ENCODE measurements at regions not wholly inside any gene's neighbourhood (a gene's known extent, or its start where the extent isn't known, plus 50 kb on each side); places are given as distances from the start of the nearest gene placed in this dataset.
A peak's percentile ranks its signal among the peaks of the same experiment; 100 is the strongest.
"Not testable (repeated sequence)": the region's sequence is repeated elsewhere in the genome, so short reads cannot be mapped to it uniquely, and the experiment has no call there.

DNA sequence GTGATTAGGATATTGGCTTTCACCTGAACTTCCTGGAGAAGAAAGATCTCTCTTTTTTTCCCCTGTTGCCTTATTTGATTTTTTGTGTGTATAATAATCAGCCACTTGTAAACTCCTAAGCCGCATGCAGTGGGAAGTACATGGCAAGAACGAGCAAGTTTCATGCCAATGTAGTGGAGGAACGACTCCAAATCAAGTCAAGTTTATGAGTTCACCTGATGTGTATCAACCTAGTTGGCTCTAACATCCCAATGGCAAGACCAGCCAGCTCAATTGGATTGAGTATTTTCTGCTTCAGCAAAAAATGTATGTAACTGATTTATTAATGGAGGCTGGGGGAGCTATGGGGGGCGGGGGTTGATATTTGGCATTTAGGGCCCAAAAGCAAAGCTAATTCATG is 65.5 kb upstream of the LYZL1 start:
- TF ChIP-seq POLR2A (IDR thresholded peaks at IDR 0.05): no peak
- TF ChIP-seq, protein P1, sequence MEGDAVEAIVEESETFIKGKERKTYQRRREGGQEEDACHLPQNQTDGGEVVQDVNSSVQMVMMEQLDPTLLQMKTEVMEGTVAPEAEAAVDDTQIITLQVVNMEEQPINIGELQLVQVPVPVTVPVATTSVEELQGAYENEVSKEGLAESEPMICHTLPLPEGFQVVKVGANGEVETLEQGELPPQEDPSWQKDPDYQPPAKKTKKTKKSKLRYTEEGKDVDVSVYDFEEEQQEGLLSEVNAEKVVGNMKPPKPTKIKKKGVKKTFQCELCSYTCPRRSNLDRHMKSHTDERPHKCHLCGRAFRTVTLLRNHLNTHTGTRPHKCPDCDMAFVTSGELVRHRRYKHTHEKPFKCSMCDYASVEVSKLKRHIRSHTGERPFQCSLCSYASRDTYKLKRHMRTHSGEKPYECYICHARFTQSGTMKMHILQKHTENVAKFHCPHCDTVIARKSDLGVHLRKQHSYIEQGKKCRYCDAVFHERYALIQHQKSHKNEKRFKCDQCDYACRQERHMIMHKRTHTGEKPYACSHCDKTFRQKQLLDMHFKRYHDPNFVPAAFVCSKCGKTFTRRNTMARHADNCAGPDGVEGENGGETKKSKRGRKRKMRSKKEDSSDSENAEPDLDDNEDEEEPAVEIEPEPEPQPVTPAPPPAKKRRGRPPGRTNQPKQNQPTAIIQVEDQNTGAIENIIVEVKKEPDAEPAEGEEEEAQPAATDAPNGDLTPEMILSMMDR (IDR thresholded peaks at IDR 0.05): no peak
- H3K27me3 ChIP-seq: no peaks in the 10 kb centered on the region

DNA sequence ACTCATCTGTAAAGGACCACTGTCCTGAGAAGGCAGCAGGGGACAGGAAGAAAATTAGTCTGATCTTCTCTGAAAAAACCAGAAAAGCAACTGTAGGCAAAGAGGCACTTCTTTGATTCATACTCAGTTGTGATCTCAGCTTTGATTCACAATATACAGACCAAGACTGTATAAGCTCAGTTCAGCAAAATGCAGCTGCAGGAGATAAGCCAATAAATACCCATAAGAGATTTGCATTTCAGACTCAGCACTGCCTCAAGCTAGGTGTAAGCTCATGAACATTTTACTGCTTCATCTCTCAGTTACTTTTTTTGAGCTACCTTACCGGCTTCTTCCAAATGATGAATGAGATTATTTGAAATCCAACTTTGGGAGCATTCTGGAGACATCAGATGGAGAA is 64.2 kb upstream of the LYZL1 start:
- TF ChIP-seq POLR2A (IDR thresholded peaks at IDR 0.05): no peak
- TF ChIP-seq, protein P1 (IDR thresholded peaks at IDR 0.05): no peak
- Histone ChIP-seq H3K36me3 (ENCODE audit: low read depth, missing control alignments) (no peaks in the 10 kb centered on the region), H3K27me3 (no peaks in the 10 kb centered on the region), H3K4me1 (no peaks in the 10 kb centered on the region), H3K9me3 (no peaks in the 10 kb centered on the region), H3K27ac (no peak overlapping the region), H3K4me3 (no peak overlapping the region)
- 92 to 95% methylated on average over 1 of the region's 1 CpG for WGBS, 2 donors
- no peak for DNase-seq
- intact Hi-C loops (cut with DNase I; ENCODE audit: low total_unique reads): no loop called here

More for the DNA sequence above, 65.5 kb upstream of the LYZL1 start:
- no peak for DNase-seq
- Histone ChIP-seq H3K9me3 (no peaks in the 10 kb centered on the region), H3K4me1 (no peaks in the 10 kb centered on the region), H3K36me3 (ENCODE audit: low read depth, missing control alignments) (no peaks in the 10 kb centered on the region), H3K4me3 (no peak overlapping the region), H3K27ac (no peak overlapping the region)
- intact Hi-C loops (cut with DNase I; ENCODE audit: low total_unique reads): no loop called here
- 90 to 93% methylated on average over 4 of the region's 4 CpGs for WGBS, 2 donors

DNA sequence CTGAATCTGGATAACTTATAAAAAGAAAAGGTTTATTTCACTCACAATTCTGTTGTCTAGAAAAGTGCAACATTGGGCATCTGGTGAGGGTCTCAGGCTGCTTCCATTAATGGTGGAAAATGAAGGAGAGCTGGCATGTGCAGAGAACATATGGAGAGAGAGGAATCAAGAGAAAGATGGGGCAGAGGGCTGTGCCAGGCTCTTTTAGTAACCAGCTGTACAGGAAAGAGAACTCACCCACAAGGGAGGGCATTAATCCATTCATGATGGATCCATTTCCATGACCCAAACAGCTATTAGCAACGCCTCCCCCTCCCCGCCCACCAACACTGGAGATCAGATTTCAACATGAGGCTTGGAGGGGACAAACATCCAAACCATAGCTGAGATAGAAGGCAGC is 61.7 kb upstream of the LYZL1 start:
- TF ChIP-seq, protein P1 (IDR thresholded peaks at IDR 0.05): no peak
- no peak for TF ChIP-seq POLR2A (IDR thresholded peaks at IDR 0.05)
- intact Hi-C loops (cut with DNase I; ENCODE audit: low total_unique reads): no loop called here
- Histone ChIP-seq H3K36me3 (ENCODE audit: low read depth, missing control alignments) (no peaks in the 10 kb centered on the region), H3K9me3 (no peaks in the 10 kb centered on the region), H3K27me3 (no peaks in the 10 kb centered on the region), H3K4me3 (no peak overlapping the region), H3K4me1 (no peaks in the 10 kb centered on the region), H3K27ac (no peak overlapping the region)
- 62 to 90% methylated on average over 2 of the region's 2 CpGs for WGBS, 2 donors
- DNase-seq: no peak

DNA sequence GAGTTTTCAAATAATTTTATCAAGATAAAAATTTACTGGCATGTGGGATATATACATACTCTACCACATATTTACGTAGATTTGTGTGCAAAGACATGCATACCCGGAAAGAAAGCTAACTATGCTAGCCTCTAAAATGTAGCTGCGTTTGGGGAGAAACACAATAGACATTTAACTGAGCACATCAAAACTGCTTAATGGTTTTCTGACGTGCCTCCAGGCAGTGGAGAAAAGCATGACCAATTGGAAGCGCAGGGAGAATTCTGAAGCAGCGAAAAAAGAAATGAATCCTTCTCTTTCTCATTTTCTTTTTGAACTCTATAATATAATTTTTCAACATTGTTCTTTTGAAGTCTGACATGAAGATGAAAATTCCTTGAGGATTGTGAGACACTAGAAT is 60.3 kb upstream of the LYZL1 start:
- H3K4me3 ChIP-seq: no peak overlapping the region
- intact Hi-C loops (cut with DNase I; ENCODE audit: low total_unique reads): no loop called here
- TF ChIP-seq POLR2A (IDR thresholded peaks at IDR 0.05): no peak
- TF ChIP-seq, protein P1 (IDR thresholded peaks at IDR 0.05): no peak
- H3K27ac ChIP-seq: no peak overlapping the region
- no peaks in the 10 kb centered on the region for H3K27me3 ChIP-seq
- H3K9me3 ChIP-seq: no peaks in the 10 kb centered on the region
- 84 to 88% methylated on average over 6 of the region's 6 CpGs for WGBS, 2 donors
- H3K36me3 ChIP-seq (ENCODE audit: low read depth, missing control alignments): no peaks in the 10 kb centered on the region
- no peak for DNase-seq
- H3K4me1 ChIP-seq: no peaks in the 10 kb centered on the region

DNA sequence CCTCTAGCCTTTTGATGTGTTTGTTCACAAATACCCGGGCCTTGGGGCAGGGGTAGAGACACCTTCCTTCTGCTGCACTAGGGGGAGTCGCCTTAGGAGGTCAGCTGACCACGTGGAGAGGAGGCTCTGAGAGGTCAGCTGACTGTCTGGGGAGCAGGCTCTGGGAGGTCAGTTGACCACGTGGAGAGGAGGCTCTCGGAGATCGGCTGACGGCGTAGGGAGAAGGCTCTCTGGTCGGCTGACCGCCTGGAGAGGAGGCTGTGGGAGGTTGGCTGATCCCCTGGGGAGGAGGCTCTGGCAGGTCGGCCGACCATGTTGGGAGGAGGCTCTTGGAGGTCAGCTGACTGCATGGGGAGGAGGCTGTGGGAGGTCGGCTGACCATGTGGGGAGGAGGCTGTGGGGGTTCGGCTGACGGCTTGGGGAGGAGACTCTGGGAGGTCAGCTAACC is 59.6 kb upstream of the LYZL1 start:
- Histone ChIP-seq H3K27ac (no peak overlapping the region), H3K27me3 (no peaks in the 10 kb centered on the region), H3K4me3 (peak overlapping the region in 1 of 2 donors; percentile 0), H3K4me1 (no peaks in the 10 kb centered on the region), H3K9me3 (no peaks in the 10 kb centered on the region), H3K36me3 (ENCODE audit: low read depth, missing control alignments) (no peaks in the 10 kb centered on the region)
- 53 to 72% methylated on average over 15 of the region's 15 CpGs for WGBS, 2 donors
- intact Hi-C loops (cut with DNase I; ENCODE audit: low total_unique reads): no loop called here
- TF ChIP-seq, protein P1 (IDR thresholded peaks at IDR 0.05): no peak
- TF ChIP-seq POLR2A (IDR thresholded peaks at IDR 0.05): no peak
- no peak for DNase-seq

DNA sequence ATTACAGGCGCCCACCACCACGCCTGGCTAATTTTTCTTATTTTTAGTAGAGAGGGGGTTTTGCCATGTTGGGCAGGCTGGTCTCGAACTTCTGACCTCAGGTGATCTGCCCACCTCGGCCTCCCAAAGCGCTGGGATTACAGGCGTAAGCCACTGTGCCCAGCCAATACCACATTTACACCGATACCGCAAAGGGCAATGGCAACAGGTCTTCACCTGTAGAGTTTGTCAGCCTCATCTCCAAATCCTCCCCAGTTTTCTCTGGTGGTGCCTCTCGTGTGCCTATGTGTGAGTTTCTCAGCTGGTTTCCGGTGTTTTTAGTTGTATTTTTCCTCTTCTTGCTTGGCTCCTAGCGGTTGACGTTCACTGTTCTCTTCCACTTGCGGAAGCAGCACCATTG is 52.0 kb upstream of the LYZL1 start:
- H3K36me3 ChIP-seq (ENCODE audit: low read depth, missing control alignments); H3K27me3 ChIP-seq; H3K4me1 ChIP-seq; H3K4me3 ChIP-seq; DNase-seq; H3K27ac ChIP-seq; H3K9me3 ChIP-seq; intact Hi-C loops (cut with DNase I; ENCODE audit: low total_unique reads): not testable (repeated sequence)
- 93 to 94% methylated on average over 13 of the region's 13 CpGs for WGBS, 2 donors
